ENCODE measurements at regions not wholly inside any gene's neighbourhood (a gene's known extent, or its start where the extent isn't known, plus 50 kb on each side); places are given as distances from the start of the nearest gene placed in this dataset.
"Not testable (repeated sequence)": the region's sequence is repeated elsewhere in the genome, so short reads cannot be mapped to it uniquely, and the experiment has no call there.

DNA sequence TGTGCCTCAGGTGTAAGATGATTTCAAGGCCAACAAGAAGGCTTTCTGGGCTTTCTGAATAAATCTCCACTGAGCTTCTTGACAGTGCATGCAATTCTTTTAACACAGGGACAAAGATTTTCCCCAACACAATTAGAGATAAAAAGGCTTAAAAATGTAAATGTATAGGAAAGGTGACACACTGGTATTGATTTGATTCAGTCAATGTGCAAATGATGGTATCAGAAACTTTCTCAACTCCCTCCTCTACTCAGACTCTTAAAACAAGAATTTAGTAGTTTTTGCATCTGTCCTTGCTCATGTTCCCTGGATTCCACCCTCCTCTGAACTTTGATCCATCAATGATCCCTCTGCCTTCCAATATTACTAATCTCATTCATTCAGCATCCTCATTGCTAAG is 111.6 kb upstream of the FNDC3A start:
- Histone ChIP-seq H3K27me3 (ENCODE audit: control insufficient read depth in 2 of 2, insufficient read depth in 1 of 2, low read length in 1 of 2) (no peaks in the 10 kb centered on the region), H3K27ac (ENCODE audit: low read depth in 1 of 2, low read length in 1 of 2) (no peak overlapping the region), H3K4me3 (ENCODE audit: low read length in 2 of 2) (no peak overlapping the region), H3K4me1 (ENCODE audit: control insufficient read depth in 2 of 2, insufficient read depth in 2 of 2, low read length in 2 of 2) (no peaks in the 10 kb centered on the region), H3K36me3 (ENCODE audit: control insufficient read depth in 2 of 2, insufficient read depth in 2 of 2, low read length in 1 of 2) (no peaks in the 10 kb centered on the region), H3K9me3 (ENCODE audit: control insufficient read depth in 2 of 2, insufficient read depth in 1 of 2, low read length in 1 of 2) (no peaks in the 10 kb centered on the region)
- DNase-seq (ENCODE audit: low read depth in 6 of 9, low spot score in 9 of 9), result no peak

- Histone ChIP-seq H3K4me1 (ENCODE audit: control insufficient read depth in 2 of 2, insufficient read depth in 2 of 2, low read length in 2 of 2) (no peaks in the 10 kb centered on the region), H3K27me3 (ENCODE audit: control insufficient read depth in 2 of 2, insufficient read depth in 1 of 2, low read length in 1 of 2) (no peaks in the 10 kb centered on the region), H3K27ac (ENCODE audit: low read depth in 1 of 2, low read length in 1 of 2) (no peak overlapping the region), H3K36me3 (ENCODE audit: control insufficient read depth in 2 of 2, insufficient read depth in 2 of 2, low read length in 1 of 2) (no peaks in the 10 kb centered on the region), H3K9me3 (ENCODE audit: control insufficient read depth in 2 of 2, insufficient read depth in 1 of 2, low read length in 1 of 2) (no peaks in the 10 kb centered on the region), H3K4me3 (ENCODE audit: low read length in 2 of 2) (no peak overlapping the region)
- WGBS, result 74% methylated on average over 6 of the region's 6 CpGs
- DNase-seq (ENCODE audit: low read depth in 6 of 9, low spot score in 9 of 9), result no peak
Observed at GRCh38 chr13:48866249-48866648, 109.5 kb upstream of the FNDC3A start.

GRCh38 chr13:48873081-48873480 is 102.6 kb upstream of the FNDC3A start:
- Histone ChIP-seq H3K9me3 (ENCODE audit: control insufficient read depth in 2 of 2, insufficient read depth in 1 of 2, low read length in 1 of 2) (no peaks in the 10 kb centered on the region), H3K4me1 (ENCODE audit: control insufficient read depth in 2 of 2, insufficient read depth in 2 of 2, low read length in 2 of 2) (peaks cover 0 to 8% of the 10 kb centered on the region in 2 donors)

DNA sequence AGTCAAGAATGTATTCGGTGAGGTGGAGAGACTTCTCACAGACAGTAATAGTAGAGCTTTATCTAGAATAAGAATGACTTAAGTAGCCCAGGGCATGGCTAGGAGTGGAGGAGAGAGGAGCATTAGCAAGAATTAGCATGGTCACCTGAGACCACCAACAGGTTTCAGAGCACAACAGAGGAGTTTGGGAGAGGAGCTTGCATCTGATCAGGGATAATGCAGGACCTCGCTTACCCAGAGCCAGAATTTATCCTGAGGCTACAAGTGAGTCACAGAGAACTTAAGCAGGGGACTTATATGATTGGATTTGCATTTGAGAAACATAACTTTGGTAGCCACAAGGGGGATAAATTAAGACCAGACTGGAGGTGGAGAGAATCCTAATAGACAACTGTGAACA is 102.1 kb upstream of the FNDC3A start:
- WGBS, result 96% methylated on average over 2 of the region's 2 CpGs
- no peaks in the 10 kb centered on the region for H3K27me3 ChIP-seq (ENCODE audit: control insufficient read depth in 2 of 2, insufficient read depth in 1 of 2, low read length in 1 of 2)
- H3K4me1 ChIP-seq (ENCODE audit: control insufficient read depth in 2 of 2, insufficient read depth in 2 of 2, low read length in 2 of 2), result peaks cover 0 to 8% of the 10 kb centered on the region in 2 donors
- no peaks in the 10 kb centered on the region for H3K36me3 ChIP-seq (ENCODE audit: control insufficient read depth in 2 of 2, insufficient read depth in 2 of 2, low read length in 1 of 2)
- H3K4me3 ChIP-seq (ENCODE audit: low read length in 2 of 2), result no peak overlapping the region
- no peaks in the 10 kb centered on the region for H3K9me3 ChIP-seq (ENCODE audit: control insufficient read depth in 2 of 2, insufficient read depth in 1 of 2, low read length in 1 of 2)
- no peak for DNase-seq (ENCODE audit: low read depth in 6 of 9, low spot score in 9 of 9)
- H3K27ac ChIP-seq (ENCODE audit: low read depth in 1 of 2, low read length in 1 of 2), result no peak overlapping the region

More at GRCh38 chr13:48873081-48873480, 102.6 kb upstream of the FNDC3A start:
- no peak overlapping the region for H3K4me3 ChIP-seq (ENCODE audit: low read length in 2 of 2)
- H3K36me3 ChIP-seq (ENCODE audit: control insufficient read depth in 2 of 2, insufficient read depth in 2 of 2, low read length in 1 of 2), result no peaks in the 10 kb centered on the region
- WGBS, result 93% methylated on average over 1 of the region's 1 CpG
- H3K27ac ChIP-seq (ENCODE audit: low read depth in 1 of 2, low read length in 1 of 2), result no peak overlapping the region
- DNase-seq (ENCODE audit: low read depth in 6 of 9, low spot score in 9 of 9), result no peak
- H3K27me3 ChIP-seq (ENCODE audit: control insufficient read depth in 2 of 2, insufficient read depth in 1 of 2, low read length in 1 of 2), result no peaks in the 10 kb centered on the region

DNA sequence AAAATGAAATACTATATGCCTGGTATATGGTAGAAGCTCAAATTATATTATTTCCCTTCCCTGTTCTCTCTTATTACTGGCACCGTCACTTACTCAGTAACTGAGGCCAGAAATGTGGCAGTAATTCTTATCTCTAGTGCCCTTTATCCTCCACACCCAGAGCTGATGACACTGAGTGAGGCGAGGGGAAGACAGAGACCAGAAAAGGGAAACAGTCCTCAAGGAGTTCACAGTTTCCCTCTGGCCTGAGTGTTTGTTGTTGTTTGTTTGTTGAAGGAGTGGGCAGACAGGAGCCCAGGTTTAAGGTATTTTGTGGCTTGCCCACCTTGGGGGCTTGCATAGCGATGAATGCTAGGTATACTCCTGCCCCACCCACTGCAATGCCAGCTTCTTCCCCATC is 101.5 kb upstream of the FNDC3A start:
- 98% methylated on average over 3 of the region's 3 CpGs for WGBS
- Histone ChIP-seq H3K9me3 (ENCODE audit: control insufficient read depth in 2 of 2, insufficient read depth in 1 of 2, low read length in 1 of 2) (no peaks in the 10 kb centered on the region), H3K27me3 (ENCODE audit: control insufficient read depth in 2 of 2, insufficient read depth in 1 of 2, low read length in 1 of 2) (no peaks in the 10 kb centered on the region), H3K27ac (ENCODE audit: low read depth in 1 of 2, low read length in 1 of 2) (no peak overlapping the region), H3K36me3 (ENCODE audit: control insufficient read depth in 2 of 2, insufficient read depth in 2 of 2, low read length in 1 of 2) (no peaks in the 10 kb centered on the region), H3K4me1 (ENCODE audit: control insufficient read depth in 2 of 2, insufficient read depth in 2 of 2, low read length in 2 of 2) (peaks cover 0 to 8% of the 10 kb centered on the region in 2 donors), H3K4me3 (ENCODE audit: low read length in 2 of 2) (no peak overlapping the region)
- DNase-seq (ENCODE audit: low read depth in 6 of 9, low spot score in 9 of 9), result no peak

- WGBS, result 91% methylated on average over 4 of the region's 4 CpGs
- Histone ChIP-seq H3K27ac (ENCODE audit: low read depth in 1 of 2, low read length in 1 of 2) (no peak overlapping the region), H3K4me3 (ENCODE audit: low read length in 2 of 2) (no peak overlapping the region), H3K36me3 (ENCODE audit: control insufficient read depth in 2 of 2, insufficient read depth in 2 of 2, low read length in 1 of 2) (no peaks in the 10 kb centered on the region), H3K4me1 (ENCODE audit: control insufficient read depth in 2 of 2, insufficient read depth in 2 of 2, low read length in 2 of 2) (peaks cover 0 to 8% of the 10 kb centered on the region in 2 donors), H3K27me3 (ENCODE audit: control insufficient read depth in 2 of 2, insufficient read depth in 1 of 2, low read length in 1 of 2) (no peaks in the 10 kb centered on the region), H3K9me3 (ENCODE audit: control insufficient read depth in 2 of 2, insufficient read depth in 1 of 2, low read length in 1 of 2) (no peaks in the 10 kb centered on the region)
- DNase-seq (ENCODE audit: low read depth in 6 of 9, low spot score in 9 of 9), result no peak
Observed at GRCh38 chr13:48875047-48875446, 100.7 kb upstream of the FNDC3A start.

- Histone ChIP-seq H3K27me3 (ENCODE audit: control insufficient read depth in 2 of 2, insufficient read depth in 1 of 2, low read length in 1 of 2) (no peaks in the 10 kb centered on the region), H3K9me3 (ENCODE audit: control insufficient read depth in 2 of 2, insufficient read depth in 1 of 2, low read length in 1 of 2) (no peaks in the 10 kb centered on the region), H3K27ac (ENCODE audit: low read depth in 1 of 2, low read length in 1 of 2) (no peak overlapping the region), H3K4me3 (ENCODE audit: low read length in 2 of 2) (no peak overlapping the region), H3K4me1 (ENCODE audit: control insufficient read depth in 2 of 2, insufficient read depth in 2 of 2, low read length in 2 of 2) (peaks cover 0 to 8% of the 10 kb centered on the region in 2 donors), H3K36me3 (ENCODE audit: control insufficient read depth in 2 of 2, insufficient read depth in 2 of 2, low read length in 1 of 2) (no peaks in the 10 kb centered on the region)
- DNase-seq (ENCODE audit: low read depth in 6 of 9, low spot score in 9 of 9), result peak in 1 of 9 donors; percentile 36
Observed at GRCh38 chr13:48876289-48876688, 99.4 kb upstream of the FNDC3A start.

DNA sequence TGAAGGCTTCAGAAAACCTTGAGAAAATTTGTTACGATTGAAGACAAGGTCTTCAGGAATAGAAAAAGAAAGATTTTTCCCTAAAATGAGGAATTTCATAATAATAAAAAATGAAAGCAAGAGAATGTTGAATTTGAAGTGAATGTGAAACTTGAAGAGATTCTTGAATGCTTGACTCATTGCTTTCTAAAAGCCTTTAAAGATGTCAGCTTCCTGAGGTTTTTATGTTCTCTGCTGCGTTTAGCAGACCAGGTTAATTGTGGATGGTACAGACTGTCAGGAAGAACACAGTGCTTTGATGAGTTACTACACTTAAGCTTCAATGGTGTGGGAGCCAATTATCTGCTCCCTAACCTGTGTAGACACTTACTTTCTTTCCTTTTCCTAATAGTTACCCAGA is 96.3 kb upstream of the FNDC3A start:
- WGBS, result 51% methylated on average over 2 of the region's 2 CpGs
- DNase-seq (ENCODE audit: low read depth in 6 of 9, low spot score in 9 of 9), result no peak
- Histone ChIP-seq H3K4me3 (ENCODE audit: low read length in 2 of 2) (no peak overlapping the region), H3K27me3 (ENCODE audit: control insufficient read depth in 2 of 2, insufficient read depth in 1 of 2, low read length in 1 of 2) (no peaks in the 10 kb centered on the region), H3K4me1 (ENCODE audit: control insufficient read depth in 2 of 2, insufficient read depth in 2 of 2, low read length in 2 of 2) (peaks cover 0 to 8% of the 10 kb centered on the region in 2 donors), H3K9me3 (ENCODE audit: control insufficient read depth in 2 of 2, insufficient read depth in 1 of 2, low read length in 1 of 2) (no peaks in the 10 kb centered on the region), H3K27ac (ENCODE audit: low read depth in 1 of 2, low read length in 1 of 2) (no peak overlapping the region), H3K36me3 (ENCODE audit: control insufficient read depth in 2 of 2, insufficient read depth in 2 of 2, low read length in 1 of 2) (no peaks in the 10 kb centered on the region)

DNA sequence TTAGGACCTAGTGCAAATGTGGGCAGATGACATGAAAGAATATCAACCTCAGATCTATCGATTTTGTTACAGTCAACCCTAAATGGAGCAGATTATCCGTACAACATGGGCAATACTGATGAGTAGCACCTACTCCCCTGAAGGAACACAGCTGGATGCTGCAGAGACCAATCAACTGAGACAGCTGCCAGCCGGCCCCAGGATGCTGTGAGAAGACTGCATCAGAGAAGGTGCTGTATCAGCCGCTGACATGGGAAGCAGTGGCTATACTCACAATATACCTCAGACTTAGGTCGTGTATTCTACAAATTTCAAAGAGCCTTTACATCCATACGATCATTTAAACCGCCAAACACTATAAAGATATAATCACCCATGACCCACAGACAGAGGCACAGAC is 95.9 kb upstream of the FNDC3A start:
- Histone ChIP-seq H3K36me3 (ENCODE audit: control insufficient read depth in 2 of 2, insufficient read depth in 2 of 2, low read length in 1 of 2) (no peaks in the 10 kb centered on the region), H3K27me3 (ENCODE audit: control insufficient read depth in 2 of 2, insufficient read depth in 1 of 2, low read length in 1 of 2) (no peaks in the 10 kb centered on the region), H3K27ac (ENCODE audit: low read depth in 1 of 2, low read length in 1 of 2) (no peak overlapping the region), H3K9me3 (ENCODE audit: control insufficient read depth in 2 of 2, insufficient read depth in 1 of 2, low read length in 1 of 2) (no peaks in the 10 kb centered on the region), H3K4me1 (ENCODE audit: control insufficient read depth in 2 of 2, insufficient read depth in 2 of 2, low read length in 2 of 2) (peaks cover 3 to 11% of the 10 kb centered on the region in 2 donors), H3K4me3 (ENCODE audit: low read length in 2 of 2) (no peak overlapping the region)
- no peak for DNase-seq (ENCODE audit: low read depth in 6 of 9, low spot score in 9 of 9)
- 95% methylated on average over 7 of the region's 7 CpGs for WGBS

- 98% methylated on average over 1 of the region's 1 CpG for WGBS
- not testable (repeated sequence) for H3K27me3 ChIP-seq (ENCODE audit: control insufficient read depth in 2 of 2, insufficient read depth in 1 of 2, low read length in 1 of 2); H3K4me3 ChIP-seq (ENCODE audit: low read length in 2 of 2); H3K9me3 ChIP-seq (ENCODE audit: control insufficient read depth in 2 of 2, insufficient read depth in 1 of 2, low read length in 1 of 2); H3K36me3 ChIP-seq (ENCODE audit: control insufficient read depth in 2 of 2, insufficient read depth in 2 of 2, low read length in 1 of 2); DNase-seq (ENCODE audit: low read depth in 6 of 9, low spot score in 9 of 9); H3K27ac ChIP-seq (ENCODE audit: low read depth in 1 of 2, low read length in 1 of 2)
- peaks cover 7 to 11% of the 10 kb centered on the region in 2 donors for H3K4me1 ChIP-seq (ENCODE audit: control insufficient read depth in 2 of 2, insufficient read depth in 2 of 2, low read length in 2 of 2)
Observed at GRCh38 chr13:48883786-48884185, 91.9 kb upstream of the FNDC3A start.
